GM12872 (cell line): ENCODE measurements at regions not wholly inside any gene's neighbourhood (a gene's known extent, or its start where the extent isn't known, plus 50 kb on each side); places are given as distances from the start of the nearest gene placed in this dataset.

ENCODE experiments used
- CTCF ChIP-seq: IDR thresholded peaks from 3 replicates; pipeline ENCODE4 v1.5.1; 2011; ENCODE audit warnings: low read depth, mild to moderate bottlenecking, low read length, moderate library complexity; ENCODE audit not compliant: insufficient read depth

GRCh38 chr11:34830648-34831047, 85.5 kb downstream of the APIP start:
- no peak for TF ChIP-seq CTCF

- no peak for TF ChIP-seq CTCF
Observed at GRCh38 chr11:34830035-34830434, 86.1 kb downstream of the APIP start.

- no peak for TF ChIP-seq CTCF
Observed at GRCh38 chr11:34827228-34827627, 89.0 kb downstream of the APIP start.

GRCh38 chr11:34826384-34826726, 89.8 kb downstream of the APIP start:
- TF ChIP-seq CTCF: no peak

GRCh38 chr11:34825670-34826383, 90.4 kb downstream of the APIP start:
- TF ChIP-seq CTCF: no peak

GRCh38 chr11:34825315-34825669, 90.9 kb downstream of the APIP start:
- no peak for TF ChIP-seq CTCF

GRCh38 chr11:34824425-34824824, 91.8 kb downstream of the APIP start:
- no peak for TF ChIP-seq CTCF
